GM23248 (cell line): ENCODE measurements at regions not wholly inside any gene's neighbourhood (a gene's known extent, or its start where the extent isn't known, plus 50 kb on each side); places are given as distances from the start of the nearest gene placed in this dataset.

Experiments
- DNase-seq: peaks from one replicate; pipeline ENCODE4 v3.0.0-alpha.2; 2015
- H2AFZ ChIP-seq: fragments of 200-600 bp; sonication (generic); 2 replicates; pipeline ENCODE4 v1.6.1; 2016; ENCODE audit warnings: antibody characterized with exemption
- H3F3A ChIP-seq: fragments of 200-600 bp; sonication (generic); 2 replicates; pipeline ENCODE4 v1.6.1; 2016; ENCODE audit warnings: mild to moderate bottlenecking, antibody characterized with exemption, mixed run types; ENCODE audit not compliant: insufficient read depth
- H3K27ac ChIP-seq: fragments of 200-600 bp; sonication (generic); 2 replicates; pipeline ENCODE4 v1.5.1; 2016; ENCODE audit warnings: mild to moderate bottlenecking
- H3K27me3 ChIP-seq: fragments of 200-600 bp; sonication (generic); replicated peaks from 2 replicates; pipeline ENCODE4 v1.6.1; 2016; ENCODE audit warnings: mild to moderate bottlenecking; ENCODE audit not compliant: insufficient read depth
- H3K36me3 ChIP-seq: fragments of 200-600 bp; sonication (generic); 2 replicates; pipeline ENCODE4 v1.6.1; 2016; ENCODE audit warnings: low read depth, mild to moderate bottlenecking
- H3K4me1 ChIP-seq: fragments of 200-600 bp; sonication (generic); 2 replicates; pipeline ENCODE4 v1.6.1; 2016; ENCODE audit warnings: mild to moderate bottlenecking; ENCODE audit not compliant: insufficient read depth
- H3K4me2 ChIP-seq: fragments of 200-600 bp; sonication (generic); one replicate; pipeline ENCODE4 v1.6.1; 2016; ENCODE audit warnings: mild to moderate bottlenecking; ENCODE audit not compliant: unreplicated experiment
- H3K4me3 ChIP-seq: fragments of 200-600 bp; sonication (generic); 2 replicates; pipeline ENCODE4 v1.5.1; 2016; ENCODE audit warnings: mild to moderate bottlenecking
- H3K79me2 ChIP-seq: fragments of 200-600 bp; sonication (generic); 2 replicates; pipeline ENCODE4 v1.6.1; 2016; ENCODE audit warnings: mild to moderate bottlenecking; ENCODE audit not compliant: insufficient read depth
- H3K9ac ChIP-seq: fragments of 200-600 bp; sonication (generic); 2 replicates; pipeline ENCODE4 v1.6.1; 2016; ENCODE audit warnings: mild to moderate bottlenecking
- H3K9me2 ChIP-seq: fragments of 200-600 bp; sonication (generic); 2 replicates; pipeline ENCODE4 v1.6.1; 2016; ENCODE audit warnings: mixed run types, mild to moderate bottlenecking, moderate library complexity; ENCODE audit not compliant: insufficient read depth
- H3K9me3 ChIP-seq: fragments of 200-600 bp; sonication (generic); one replicate; pipeline ENCODE4 v1.6.1; 2017; ENCODE audit warnings: low read depth
- H4K20me1 ChIP-seq: fragments of 200-600 bp; sonication (generic); 2 replicates; pipeline ENCODE4 v1.6.0; 2016; ENCODE audit not compliant: insufficient read depth
- EZH2 ChIP-seq: fragments of 200-600 bp; sonication (generic); IDR thresholded peaks from 2 replicates; pipeline ENCODE4 v1.6.1; 2018; ENCODE audit warnings: antibody characterized with exemption, mild to moderate bottlenecking; ENCODE audit not compliant: insufficient read depth, poor library complexity, severe bottlenecking
- EZH2phosphoT487 ChIP-seq: fragments of 200-600 bp; sonication (generic); IDR thresholded peaks from 2 replicates; pipeline ENCODE4 v1.6.1; 2018; ENCODE audit warnings: antibody characterized with exemption, moderate library complexity, mild to moderate bottlenecking, low read depth; ENCODE audit not compliant: insufficient read depth
- WGBS, 2 experiments: methylation state at CpG; one replicate each; pipeline ENCODE4 v1.1.6; 2015 to 2017; ENCODE audit warnings: low lambda C conversion rate in 2 of 2, low coverage in 1 of 2; ENCODE audit errors: missing lambda C conversion rate in 2 of 2; 5-methylcytosine and 5-hydroxymethylcytosine counted together
- in situ Hi-C: fragments of 300-500 bp; cut with MboI; formaldehyde crosslinking; loops from 2 replicates; pipeline ENCODE4 v1.15.0; 2020

DNA sequence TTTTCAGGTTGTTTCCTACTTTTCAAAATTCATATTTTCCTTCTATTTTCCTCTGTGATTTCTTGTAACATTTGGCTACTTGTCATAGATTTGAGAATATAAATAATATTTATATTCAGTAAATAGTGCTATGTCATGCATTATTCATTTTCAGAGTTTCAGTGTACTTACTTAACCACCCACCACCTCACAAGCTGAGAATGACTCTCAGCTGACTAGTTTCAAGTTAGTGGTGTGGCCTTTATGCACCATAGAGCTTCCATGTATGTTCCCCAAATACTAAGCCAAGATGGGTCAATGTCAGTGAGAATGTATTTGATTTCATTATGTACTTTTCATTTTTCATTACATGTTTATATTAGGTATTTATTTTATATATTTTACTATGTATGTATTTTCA is 56.9 kb upstream of the RGS1 start:
- Histone ChIP-seq H3K79me2 (no peaks in the 10 kb centered on the region), H3K27me3 (no peaks in the 10 kb centered on the region), H4K20me1 (no peaks in the 10 kb centered on the region), H3K9me2 (no peaks in the 10 kb centered on the region), H3K9ac (no peak overlapping the region), H3K36me3 (no peaks in the 10 kb centered on the region), H2AFZ (no peak overlapping the region), H3K4me3 (no peak overlapping the region), H3K27ac (no peak overlapping the region), H3F3A (no peaks in the 10 kb centered on the region), H3K4me2 (no peak overlapping the region), H3K4me1 (peaks cover 2% of the 10 kb centered on the region), H3K9me3 (no peaks in the 10 kb centered on the region)
- no peak for TF ChIP-seq EZH2
- TF ChIP-seq EZH2phosphoT487, result no peak
- DNase-seq, result peak; percentile 9
- in situ Hi-C loops, result no loop called here

- Histone ChIP-seq H3K36me3 (no peaks in the 10 kb centered on the region), H2AFZ (peak overlapping the region; percentile 26; the same call in 1 of the 2 replicates), H3K4me2 (no peak overlapping the region), H3F3A (no peaks in the 10 kb centered on the region), H3K4me3 (no peak overlapping the region), H3K9me2 (no peaks in the 10 kb centered on the region), H3K9me3 (no peaks in the 10 kb centered on the region), H3K79me2 (no peaks in the 10 kb centered on the region), H4K20me1 (no peaks in the 10 kb centered on the region), H3K27ac (no peak overlapping the region), H3K9ac (no peak overlapping the region), H3K27me3 (no peaks in the 10 kb centered on the region), H3K4me1 (peaks cover 11% of the 10 kb centered on the region)
- DNase-seq, result no peak
- TF ChIP-seq EZH2 (no peak), EZH2phosphoT487 (no peak)
- WGBS, 2 experiments, result 52 to 68% methylated on average over 1 of the region's 1 CpG
- in situ Hi-C loops, result no loop called here
Measured at GRCh38 chr1:192521734-192522133, 53.8 kb upstream of the RGS1 start.

DNA sequence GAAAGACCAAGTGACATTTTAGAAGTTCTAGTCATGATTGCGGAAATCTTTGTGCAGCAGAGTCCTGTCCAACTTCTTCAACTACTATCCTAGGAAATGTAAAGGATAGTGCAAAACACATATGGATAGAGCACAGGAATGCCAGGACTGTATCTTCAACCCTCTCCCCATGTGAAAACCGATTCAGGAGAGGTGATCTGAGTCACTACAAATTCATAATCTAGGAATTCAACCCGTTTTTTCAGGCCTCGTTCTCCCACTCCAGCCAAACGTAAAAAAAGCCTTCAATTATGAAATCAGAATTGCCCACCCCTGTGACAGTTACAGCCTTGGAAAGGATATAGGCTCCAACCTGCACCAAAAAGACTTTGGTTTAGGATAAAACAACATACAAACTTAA is 52.9 kb upstream of the RGS1 start:
- Histone ChIP-seq H3K79me2 (no peaks in the 10 kb centered on the region), H3K27ac (no peak overlapping the region), H4K20me1 (no peaks in the 10 kb centered on the region), H3K36me3 (no peaks in the 10 kb centered on the region), H2AFZ (no peak overlapping the region), H3K4me2 (no peak overlapping the region), H3K4me1 (peaks cover 11% of the 10 kb centered on the region), H3K9me2 (no peaks in the 10 kb centered on the region), H3F3A (no peaks in the 10 kb centered on the region), H3K9ac (no peak overlapping the region), H3K27me3 (no peaks in the 10 kb centered on the region), H3K4me3 (no peak overlapping the region), H3K9me3 (no peaks in the 10 kb centered on the region)
- 84 to 89% methylated on average over 5 of the region's 5 CpGs for WGBS, 2 experiments
- in situ Hi-C loops, result no loop called here
- no peak for DNase-seq
- TF ChIP-seq EZH2phosphoT487 (no peak), EZH2 (no peak)

GRCh38 chr1:192524223-192524622 is 51.4 kb upstream of the RGS1 start:
- H3K9me3 ChIP-seq, result no peaks in the 10 kb centered on the region
- H3F3A ChIP-seq, result 0 out of 2 replicates have a peak, but pooled peaks cover 2% of the 10 kb centered on the region
- no peaks in the 10 kb centered on the region for H3K9me2 ChIP-seq
- 49 to 50% methylated on average over 1 of the region's 1 CpG for WGBS, 2 experiments
- no peaks in the 10 kb centered on the region for H3K36me3 ChIP-seq
- no peaks in the 10 kb centered on the region for H3K27me3 ChIP-seq
- no peak overlapping the region for H3K4me3 ChIP-seq
- peak; percentile 60 for DNase-seq
- no peaks in the 10 kb centered on the region for H4K20me1 ChIP-seq
- in situ Hi-C loops, result no loop called here
- TF ChIP-seq EZH2phosphoT487 (no peak), EZH2 (no peak)
- peaks cover 11% of the 10 kb centered on the region for H3K4me1 ChIP-seq
- H3K27ac ChIP-seq, result 0 out of 2 replicates have a peak overlapping the region, but pooled peaks have one; percentile 1
- no peaks in the 10 kb centered on the region for H3K79me2 ChIP-seq
- H2AFZ ChIP-seq, result 0 out of 2 replicates have a peak overlapping the region, but pooled peaks have one; percentile 4
- no peak overlapping the region for H3K9ac ChIP-seq
- no peak overlapping the region for H3K4me2 ChIP-seq
